ENCODE measurements at regions not wholly inside any gene's neighbourhood (a gene's known extent, or its start where the extent isn't known, plus 50 kb on each side); places are given as distances from the start of the nearest gene placed in this dataset.
A peak's percentile ranks its signal among the peaks of the same experiment; 100 is the strongest.
"Not testable (repeated sequence)": the region's sequence is repeated elsewhere in the genome, so short reads cannot be mapped to it uniquely, and the experiment has no call there.

- no peak for DNase-seq (ENCODE audit: low read depth in 3 of 3, low spot score in 2 of 3)
Observed at GRCh38 chr18:1102848-1103247, 198.2 kb downstream of the ADCYAP1 start.

DNA sequence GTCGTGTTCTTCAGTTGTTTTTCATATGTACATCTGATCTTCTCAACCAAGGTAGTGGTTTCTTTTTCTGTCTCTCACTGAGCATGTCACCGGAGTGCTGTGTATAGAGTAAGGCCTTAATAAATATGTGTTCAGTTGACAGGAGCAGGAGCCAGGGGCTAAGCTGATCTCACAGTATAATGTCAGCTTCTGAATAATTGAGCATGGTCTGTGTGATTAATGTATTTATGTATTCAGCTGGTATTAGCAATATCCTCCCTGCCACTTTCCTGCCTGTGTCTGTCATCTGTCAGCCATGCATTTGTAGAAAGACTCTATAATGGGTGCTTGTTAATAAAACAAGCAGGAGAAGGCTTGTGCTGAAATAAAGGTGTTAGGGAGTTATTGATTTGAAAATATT is 198.9 kb downstream of the ADCYAP1 start:
- DNase-seq (ENCODE audit: low read depth in 3 of 3, low spot score in 2 of 3): no peak

DNA sequence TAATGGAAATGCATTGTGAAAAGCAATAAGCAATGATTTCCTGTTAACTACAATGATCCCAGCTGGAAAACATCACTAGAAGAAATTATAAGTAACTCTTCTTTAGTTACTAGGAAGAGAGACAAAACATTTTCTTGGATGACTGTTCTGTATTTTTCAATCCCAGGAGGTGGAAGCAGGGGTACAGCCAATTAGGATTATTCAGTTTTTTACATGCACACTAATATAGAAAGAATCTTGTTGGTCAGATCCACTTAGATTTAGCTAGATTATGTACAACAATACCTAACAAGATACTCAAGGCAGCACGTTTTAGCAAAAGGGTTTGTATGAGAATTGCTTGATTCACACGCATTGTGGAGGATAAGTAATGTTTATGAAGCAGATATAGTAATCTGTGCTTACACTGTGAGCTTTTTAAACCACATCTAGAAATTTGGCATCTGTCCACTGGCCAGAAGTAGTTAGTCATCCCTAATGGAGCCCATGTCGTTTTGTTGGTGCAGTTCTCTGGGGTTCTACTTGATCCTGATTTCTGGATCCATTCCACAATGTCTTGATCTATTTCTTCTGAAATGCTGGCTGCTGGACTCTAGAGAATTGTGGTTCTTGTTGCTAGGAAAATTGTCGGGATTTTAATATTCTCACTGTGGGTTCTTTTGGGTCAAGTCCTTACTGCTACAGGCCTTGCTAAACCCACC is 199.7 kb downstream of the ADCYAP1 start:
- DNase-seq (ENCODE audit: low read depth in 3 of 3, low spot score in 2 of 3): peak in 1 of 3 donors; percentile 8

- no peak for DNase-seq (ENCODE audit: low read depth in 3 of 3, low spot score in 2 of 3)
Observed at GRCh38 chr18:1124495-1124894, 219.8 kb downstream of the ADCYAP1 start.

DNA sequence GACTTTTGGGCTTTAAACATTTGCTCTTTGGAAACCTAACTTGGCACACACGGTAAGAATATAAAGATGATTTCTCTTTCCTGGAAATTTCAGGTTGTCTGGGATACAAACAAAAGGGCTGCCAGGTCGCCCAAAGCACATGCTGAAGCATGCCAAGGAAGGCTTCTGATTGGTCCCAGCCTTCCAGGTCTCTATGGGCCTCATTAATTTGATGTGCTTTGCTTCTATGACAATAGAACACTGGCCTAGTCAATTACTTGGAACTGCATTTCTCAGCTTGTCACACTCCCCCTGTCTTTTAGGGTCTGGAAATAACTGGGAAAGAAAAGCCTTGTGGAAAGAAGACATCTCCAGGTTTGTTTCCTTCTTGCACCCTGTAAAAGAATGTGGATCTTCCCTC is 228.9 kb downstream of the ADCYAP1 start:
- DNase-seq (ENCODE audit: low read depth in 3 of 3, low spot score in 2 of 3): no peak

- no peak for DNase-seq (ENCODE audit: low read depth in 3 of 3, low spot score in 2 of 3)
Observed at GRCh38 chr18:1147730-1148129, 243.1 kb downstream of the ADCYAP1 start.

- DNase-seq (ENCODE audit: low read depth in 3 of 3, low spot score in 2 of 3): no peak
Observed at GRCh38 chr18:1149709-1150108, 245.0 kb downstream of the ADCYAP1 start.

DNA sequence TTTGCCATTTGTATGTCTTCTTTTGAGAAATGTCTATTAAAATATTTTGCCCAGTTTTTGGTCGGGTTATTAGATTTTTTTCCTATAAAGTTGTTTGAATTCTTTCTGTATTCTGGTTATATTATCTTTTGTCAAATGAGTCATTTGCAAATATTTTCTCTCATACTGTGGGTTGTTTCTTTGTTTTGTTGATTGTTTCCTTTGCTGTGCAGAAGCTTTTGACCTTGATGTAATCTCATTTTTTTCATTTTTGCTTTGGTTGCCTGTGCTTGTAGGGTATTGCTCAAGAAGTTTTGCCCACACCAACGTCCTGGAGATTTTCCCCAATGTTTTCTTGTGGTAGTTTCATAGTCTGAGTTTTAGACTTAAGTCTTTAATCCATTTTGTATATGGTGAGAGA is 245.7 kb downstream of the ADCYAP1 start:
- no peak for DNase-seq (ENCODE audit: low read depth in 3 of 3, low spot score in 2 of 3)

- not testable (repeated sequence) for DNase-seq (ENCODE audit: low read depth in 3 of 3, low spot score in 2 of 3)
Observed at GRCh38 chr18:1152958-1153357, 248.3 kb downstream of the ADCYAP1 start.

- DNase-seq (ENCODE audit: low read depth in 3 of 3, low spot score in 2 of 3): no peak
Observed at GRCh38 chr18:1173593-1173992, 268.9 kb downstream of the ADCYAP1 start.

- no peak for DNase-seq (ENCODE audit: low read depth in 3 of 3, low spot score in 2 of 3)
Observed at GRCh38 chr18:1177232-1177631, 272.6 kb downstream of the ADCYAP1 start.

DNA sequence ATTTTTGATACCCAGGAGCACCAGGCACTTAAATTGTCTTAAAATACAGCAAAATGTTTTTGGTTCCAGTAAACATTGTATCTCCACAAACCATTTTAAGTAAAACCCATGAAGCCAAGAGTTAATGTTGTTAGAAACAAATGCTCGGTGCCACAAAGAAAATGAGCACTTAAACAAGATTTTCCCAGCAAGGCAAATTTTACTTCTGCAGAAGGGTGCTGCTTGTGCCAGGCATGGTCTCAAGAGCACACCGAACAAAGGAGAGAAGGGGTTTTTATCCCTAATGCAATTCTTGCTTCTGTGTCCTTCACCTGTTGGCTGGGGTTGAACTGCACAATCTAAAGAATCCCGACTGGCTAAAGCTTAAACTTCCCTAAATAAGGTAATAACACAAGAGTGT is 286.7 kb downstream of the ADCYAP1 start:
- no peak for DNase-seq (ENCODE audit: low read depth in 3 of 3, low spot score in 2 of 3)

DNA sequence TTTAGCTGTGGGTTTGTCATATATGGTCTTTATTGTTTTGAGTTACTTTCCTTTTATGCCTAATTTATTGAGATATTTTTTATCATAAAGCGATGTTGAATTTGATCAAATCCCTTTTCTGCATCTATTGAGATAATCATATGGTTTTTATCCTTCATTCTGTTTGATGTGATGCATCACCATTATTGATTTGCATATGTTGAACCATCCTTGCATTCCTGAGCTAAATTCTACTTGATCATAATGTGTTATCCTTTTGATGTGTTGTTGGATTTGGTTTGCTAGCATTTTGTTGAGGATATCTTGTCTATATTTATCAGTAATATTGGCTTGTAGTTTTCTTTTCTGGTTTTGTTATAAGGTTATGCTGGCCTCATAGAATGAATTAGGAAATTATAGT is 308.5 kb downstream of the ADCYAP1 start:
- no peak for DNase-seq (ENCODE audit: low read depth in 3 of 3, low spot score in 2 of 3)

GRCh38 chr18:1222880-1223279 is 318.2 kb downstream of the ADCYAP1 start:
- no peak for DNase-seq (ENCODE audit: low read depth in 3 of 3, low spot score in 2 of 3)

GRCh38 chr18:1227025-1227424 is 322.4 kb downstream of the ADCYAP1 start:
- no peak for DNase-seq (ENCODE audit: low read depth in 3 of 3, low spot score in 2 of 3)

GRCh38 chr18:1229634-1230033 is 325.0 kb downstream of the ADCYAP1 start:
- no peak for DNase-seq (ENCODE audit: low read depth in 3 of 3, low spot score in 2 of 3)

GRCh38 chr18:1232867-1233266 is 328.2 kb downstream of the ADCYAP1 start:
- no peak for DNase-seq (ENCODE audit: low read depth in 3 of 3, low spot score in 2 of 3)

DNA sequence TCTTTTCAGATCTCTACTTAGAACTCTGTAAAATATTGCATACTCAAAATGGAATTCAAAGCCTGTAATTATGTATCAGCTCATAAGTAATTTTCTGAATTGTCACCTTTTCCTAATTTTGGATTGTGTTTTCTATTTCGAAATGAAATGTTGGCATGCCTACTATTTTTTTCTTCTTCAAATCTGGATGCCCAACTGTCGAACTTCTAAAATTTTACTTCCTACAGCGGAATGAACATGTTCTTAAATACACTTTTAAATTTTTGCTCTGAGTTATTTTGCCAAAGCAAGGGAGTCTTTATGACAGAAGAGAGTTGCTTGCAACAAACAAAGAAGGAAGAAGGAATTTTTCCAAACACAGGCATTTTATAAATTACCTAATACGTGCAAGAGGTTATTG is 336.0 kb downstream of the ADCYAP1 start:
- no peak for DNase-seq (ENCODE audit: low read depth in 3 of 3, low spot score in 2 of 3)

DNA sequence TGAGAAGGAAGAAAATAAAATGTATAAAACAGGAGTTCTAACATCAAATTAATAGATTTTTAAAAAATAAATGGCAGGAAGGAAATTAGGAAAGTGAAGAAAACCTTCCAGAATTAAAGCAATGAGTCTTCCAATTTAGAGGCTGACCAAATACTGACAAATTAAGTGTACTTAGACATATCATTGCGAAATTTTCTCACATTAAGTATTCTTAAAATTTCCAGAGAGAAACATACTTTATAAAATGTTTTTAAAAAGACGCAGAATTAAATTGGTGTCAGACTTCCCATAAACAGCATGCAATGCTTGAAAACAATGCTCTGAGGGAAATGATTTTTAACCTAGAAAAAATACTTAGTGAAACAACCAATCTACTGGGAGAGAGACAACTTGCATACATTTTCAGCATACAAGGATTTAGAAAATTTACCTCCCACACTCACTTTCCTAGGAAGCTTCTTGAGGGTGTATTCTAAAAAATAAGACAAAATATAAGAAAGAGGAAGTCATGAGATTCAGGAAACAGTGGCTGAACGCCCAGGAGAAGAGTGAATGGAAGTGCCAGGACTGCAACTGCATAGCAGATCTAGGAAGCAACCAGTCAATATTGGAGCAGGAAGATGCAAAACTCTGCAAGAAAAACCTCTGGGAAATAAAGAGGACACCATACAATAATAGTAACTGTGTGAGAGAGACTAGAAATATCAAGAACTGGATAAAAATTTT is 339.9 kb downstream of the ADCYAP1 start:
- no peak for DNase-seq (ENCODE audit: low read depth in 3 of 3, low spot score in 2 of 3)

- no peak for DNase-seq (ENCODE audit: low read depth in 3 of 3, low spot score in 2 of 3)
Observed at GRCh38 chr18:1246827-1247226, 342.2 kb downstream of the ADCYAP1 start.

GRCh38 chr18:1252534-1252933 is 347.9 kb downstream of the ADCYAP1 start:
- no peak for DNase-seq (ENCODE audit: low read depth in 3 of 3, low spot score in 2 of 3)

- no peak for DNase-seq (ENCODE audit: low read depth in 3 of 3, low spot score in 2 of 3)
Observed at GRCh38 chr18:1252936-1253335, 348.3 kb downstream of the ADCYAP1 start.
